Vagina (tissue), 2 donors: ENCODE measurements at regions not wholly inside any gene's neighbourhood (a gene's known extent, or its start where the extent isn't known, plus 50 kb on each side); places are given as distances from the start of the nearest gene placed in this dataset.

Experiments used
- DNase-seq, 2 donors: peaks; one replicate each; pipeline ENCODE4 v3.0.0-alpha.2; 2017; ENCODE audit errors: extremely low spot score in 2 of 2
- H3K27ac ChIP-seq: fragments of 200-600 bp; sonication (generic); one replicate; pipeline ENCODE4 v1.5.1; 2019
- H3K27me3 ChIP-seq: fragments of 200-600 bp; sonication (generic); one replicate; pipeline ENCODE4 v1.5.1; 2019
- H3K36me3 ChIP-seq, 2 donors: fragments of 200-600 bp; sonication (generic); one replicate each; pipeline ENCODE4 v1.5.1; 2017 to 2019
- H3K4me1 ChIP-seq: fragments of 200-600 bp; sonication (generic); one replicate; pipeline ENCODE4 v1.5.1; 2019
- H3K4me3 ChIP-seq, 2 donors: fragments of 200-600 bp; sonication (generic); 1 replicate in 1 of 2; 2 replicates in 1 of 2; pipeline ENCODE4 v1.5.1; 2016 to 2019
- H3K9me3 ChIP-seq: fragments of 200-600 bp; sonication (generic); one replicate; pipeline ENCODE4 v1.5.1; 2019
- CTCF ChIP-seq, 3 experiments: fragments of 450-650 bp in 2 of 3; fragments of 200-600 bp in 1 of 3; sonication (generic) in 1 of 3; IDR thresholded peaks; one replicate each; pipeline ENCODE4 v1.5.1; 2017 to 2019; ENCODE audit warnings: antibody characterized with exemption in 3 of 3, mild to moderate bottlenecking in 2 of 3, moderate library complexity in 2 of 3
- POLR2A ChIP-seq, 2 donors: fragments of 450-650 bp; IDR thresholded peaks; one replicate each; pipeline ENCODE4 v1.6.1; 2017; ENCODE audit warnings: antibody characterized with exemption in 2 of 2, mild to moderate bottlenecking in 2 of 2, moderate library complexity in 2 of 2
- POLR2AphosphoS5 ChIP-seq, 2 donors: sonication (generic); formaldehyde crosslinking; IDR thresholded peaks; one replicate each; pipeline ENCODE4 v1.9.0; 2017; ENCODE audit warnings: antibody characterized with exemption in 2 of 2, mild to moderate bottlenecking in 2 of 2, low read depth in 1 of 2; ENCODE audit not compliant: insufficient read depth in 1 of 2
- intact Hi-C: fragments of 100-400 bp; cut with DNase I; formaldehyde crosslinking; loops from one replicate; pipeline ENCODE4 v1.15.1; 2023

DNA sequence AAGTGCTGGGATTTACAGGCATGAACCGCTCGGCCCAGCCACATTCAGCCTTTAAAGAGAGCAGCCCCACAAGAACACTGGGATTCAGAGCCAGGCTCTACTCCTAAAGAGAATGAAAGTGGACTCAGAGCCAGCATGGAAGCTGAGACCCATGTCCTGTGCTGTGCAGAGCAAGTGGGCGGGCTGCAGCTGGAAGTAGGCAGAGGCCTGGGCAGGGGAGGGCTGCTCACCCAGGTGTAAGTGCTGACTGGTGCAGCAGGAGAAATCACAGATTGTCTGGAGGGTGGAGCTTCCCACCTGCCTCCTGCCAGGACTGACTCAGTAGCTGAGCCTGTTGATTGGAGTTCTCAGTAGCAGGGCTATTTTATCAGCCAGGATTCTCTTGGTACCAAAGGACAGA lies 178.7 kb downstream of the KATNIP start:
- peaks cover 22% of the 10 kb centered on the region for H3K4me1 ChIP-seq
- H3K36me3 ChIP-seq = no peaks in the 10 kb centered on the region

DNA sequence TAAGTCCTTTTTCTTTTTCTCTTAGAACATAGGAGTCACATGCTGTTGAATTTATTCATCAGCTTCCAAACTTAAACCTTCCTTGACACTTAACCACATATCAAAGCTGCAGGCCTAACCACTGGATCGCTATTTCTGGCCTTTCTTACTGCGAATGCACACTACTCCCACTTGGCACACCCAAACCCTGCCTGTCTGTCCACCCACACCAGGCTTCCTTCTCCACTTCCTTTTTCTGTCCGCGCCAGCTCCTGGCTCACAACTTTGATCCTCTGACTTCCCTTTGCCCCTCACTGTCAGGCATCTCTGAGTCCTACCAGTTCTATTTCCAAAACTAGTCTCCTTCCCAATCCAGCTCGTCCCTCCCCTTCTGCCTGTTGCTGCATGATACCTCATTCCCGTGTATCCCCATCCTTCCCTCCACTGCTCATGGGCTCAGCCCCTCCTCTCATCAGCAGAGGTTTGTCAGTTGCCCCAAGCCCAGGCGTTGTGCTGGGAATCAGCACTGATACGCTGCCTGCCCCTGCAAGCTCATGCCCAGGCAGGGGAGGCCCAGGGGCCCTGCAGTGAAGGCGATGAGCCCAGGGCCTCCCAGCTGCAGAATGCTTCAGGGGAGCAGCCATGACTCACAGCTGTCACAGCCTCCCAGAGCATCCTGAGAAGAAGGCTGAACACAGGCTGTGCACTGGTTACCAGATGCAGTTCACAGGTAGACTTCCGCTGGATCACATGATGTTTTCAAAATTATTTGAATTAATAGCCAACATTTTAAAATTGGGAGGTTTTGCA lies 179.8 kb downstream of the KATNIP start:
- Histone ChIP-seq H3K4me1 (peaks cover 12% of the 10 kb centered on the region), H3K27me3 (no peaks in the 10 kb centered on the region), H3K36me3 (no peaks in the 10 kb centered on the region), H3K4me3 (no peak overlapping the region), H3K27ac (no peak overlapping the region), H3K9me3 (no peaks in the 10 kb centered on the region)
- DNase-seq = no peak
- intact Hi-C loops = no loop called here
- no peak for TF ChIP-seq POLR2AphosphoS5 (IDR thresholded peaks at IDR 0.05; ENCODE audit: insufficient read depth in 1 of 2, low read depth in 1 of 2)
- TF ChIP-seq CTCF (IDR thresholded peaks at IDR 0.05) = no peak
- TF ChIP-seq POLR2A (IDR thresholded peaks at IDR 0.05) = no peak

More for the DNA sequence above, 178.7 kb downstream of the KATNIP start:
- Histone ChIP-seq H3K9me3 (no peaks in the 10 kb centered on the region), H3K4me3 (no peak overlapping the region), H3K27ac (no peak overlapping the region), H3K27me3 (no peaks in the 10 kb centered on the region)
- DNase-seq = no peak
- intact Hi-C loops = no loop called here
- no peak for TF ChIP-seq CTCF (IDR thresholded peaks at IDR 0.05)
- TF ChIP-seq POLR2A (IDR thresholded peaks at IDR 0.05) = no peak
- TF ChIP-seq POLR2AphosphoS5 (IDR thresholded peaks at IDR 0.05; ENCODE audit: insufficient read depth in 1 of 2, low read depth in 1 of 2) = no peak

GRCh38 chr16:27730661-27731210 lies 180.8 kb downstream of the KATNIP start:
- no peaks in the 10 kb centered on the region for H3K9me3 ChIP-seq
- DNase-seq = no peak
- no peak overlapping the region for H3K4me3 ChIP-seq
- no peaks in the 10 kb centered on the region for H3K27me3 ChIP-seq
- no peak for TF ChIP-seq CTCF (IDR thresholded peaks at IDR 0.05)
- no peak for TF ChIP-seq POLR2A (IDR thresholded peaks at IDR 0.05)
- no peak for TF ChIP-seq POLR2AphosphoS5 (IDR thresholded peaks at IDR 0.05; ENCODE audit: insufficient read depth in 1 of 2, low read depth in 1 of 2)
- H3K27ac ChIP-seq = no peak overlapping the region
- intact Hi-C loops = no loop called here
- no peaks in the 10 kb centered on the region for H3K36me3 ChIP-seq
- peaks cover 1% of the 10 kb centered on the region for H3K4me1 ChIP-seq

- H3K27me3 ChIP-seq = no peaks in the 10 kb centered on the region
- intact Hi-C loops = no loop called here
- H3K27ac ChIP-seq = no peak overlapping the region
- H3K9me3 ChIP-seq = no peaks in the 10 kb centered on the region
- no peaks in the 10 kb centered on the region for H3K4me1 ChIP-seq
- TF ChIP-seq CTCF (IDR thresholded peaks at IDR 0.05) = no peak
- H3K4me3 ChIP-seq = no peak overlapping the region
- no peaks in the 10 kb centered on the region for H3K36me3 ChIP-seq
- no peak for DNase-seq
These were observed 185.1 kb downstream of the KATNIP start for GRCh38 chr16:27735031-27735430.

DNA sequence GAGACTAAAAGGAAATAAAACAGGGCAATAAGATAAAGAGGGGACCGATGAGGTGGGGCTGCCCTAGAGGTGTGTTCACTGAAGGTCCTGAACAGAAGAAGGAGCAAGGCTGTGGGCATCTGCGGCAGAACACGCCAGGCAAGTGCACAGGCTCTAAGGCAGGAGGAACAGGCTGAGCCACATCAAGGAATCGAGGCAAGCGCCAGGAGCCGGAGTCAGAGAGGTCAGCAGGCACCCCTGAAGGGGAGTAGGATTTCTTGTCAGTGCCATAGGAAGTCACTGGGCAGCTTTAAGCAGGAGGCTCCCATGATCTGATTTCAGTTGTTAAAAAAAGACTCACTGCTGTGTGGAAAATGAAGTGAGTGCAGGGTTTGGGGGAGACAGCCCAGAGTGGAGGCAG lies 186.5 kb downstream of the KATNIP start:
- no peak for DNase-seq
- Histone ChIP-seq H3K27ac (no peak overlapping the region), H3K36me3 (no peaks in the 10 kb centered on the region), H3K27me3 (no peaks in the 10 kb centered on the region), H3K4me1 (no peaks in the 10 kb centered on the region), H3K9me3 (no peaks in the 10 kb centered on the region), H3K4me3 (no peak overlapping the region)
- no peak for TF ChIP-seq CTCF (IDR thresholded peaks at IDR 0.05)
- no peak for TF ChIP-seq POLR2AphosphoS5 (IDR thresholded peaks at IDR 0.05; ENCODE audit: insufficient read depth in 1 of 2, low read depth in 1 of 2)
- TF ChIP-seq POLR2A (IDR thresholded peaks at IDR 0.05) = no peak
- intact Hi-C loops = no loop called here
